Transverse colon (tissue), 4 donors: ENCODE measurements at regions not wholly inside any gene's neighbourhood (a gene's known extent, or its start where the extent isn't known, plus 50 kb on each side); places are given as distances from the start of the nearest gene placed in this dataset.

Source experiments
- CTCF ChIP-seq, 5 experiments: fragments of 200-600 bp in 3 of 5; fragments of 450-650 bp in 2 of 5; sonication (generic) in 3 of 5; IDR thresholded peaks; 1 replicate in 2 of 5; 2 replicates in 3 of 5; pipeline ENCODE4 v1.5.1; 2016 to 2017; ENCODE audit warnings: antibody characterized with exemption in 5 of 5, inconsistent platforms in 3 of 5, mild to moderate bottlenecking in 2 of 5, moderate library complexity in 1 of 5
- EP300 ChIP-seq: sonication (generic); formaldehyde crosslinking; IDR thresholded peaks from one replicate; pipeline ENCODE4 v1.6.1; 2017; ENCODE audit warnings: antibody characterized with exemption, low read depth
- POLR2A ChIP-seq: fragments of 450-650 bp; IDR thresholded peaks from one replicate; pipeline ENCODE4 v1.6.1; 2016; ENCODE audit warnings: antibody characterized with exemption, mild to moderate bottlenecking, moderate library complexity
- POLR2AphosphoS5 ChIP-seq, 3 donors: sonication (generic); formaldehyde crosslinking; IDR thresholded peaks; one replicate each; pipeline ENCODE4 v1.6.1; 2016; ENCODE audit warnings: antibody characterized with exemption in 3 of 3

- no peak for TF ChIP-seq POLR2A
- no peak for TF ChIP-seq CTCF (IDR thresholded peaks at IDR 0.05)
- TF ChIP-seq POLR2AphosphoS5 (IDR thresholded peaks at IDR 0.05), result no peak
- TF ChIP-seq EP300, result no peak
Measured at GRCh38 chr3:177750436-177750835, 553.2 kb upstream of the TBL1XR1 start.
